Panc1 (cell line): ENCODE measurements at regions not wholly inside any gene's neighbourhood (a gene's known extent, or its start where the extent isn't known, plus 50 kb on each side); places are given as distances from the start of the nearest gene placed in this dataset.

Experiments used
- ATAC-seq: fragments of 200-7000 bp; cut with Tn5 transposase; 2 replicates; pipeline ENCODE4 v1.9.1; 2020; ENCODE audit warnings: mild to moderate bottlenecking, moderate library complexity
- BruUV-seq: library from RNA; stranded (reverse); fragments of 400-500 nt; replicated peaks from 2 replicates; lab custom pipeline; 2021; lab: Mats Ljungman, UMichigan
- CTCF ChIA-PET: fragments of 300-600 bp; sonication (Branson Sonifier 250); formaldehyde crosslinking; loops from one replicate; lab custom pipeline; 2022; ENCODE audit warnings: antibody characterized with exemption; lab: Charles Lee
- POLR2A ChIA-PET: fragments of 300-600 bp; sonication (Branson Sonifier 250); formaldehyde crosslinking; loops from one replicate; lab custom pipeline; 2022; ENCODE audit warnings: antibody characterized with exemption; lab: Charles Lee
- DNase-seq: peaks from one replicate; pipeline ENCODE4 v3.0.0-alpha.2; 2010; ENCODE audit warnings: low read depth, low spot score
- H3K27ac ChIP-seq: 2 replicates; pipeline ENCODE4 v1.5.1; 2011; ENCODE audit warnings: mild to moderate bottlenecking, low read length, inconsistent platforms
- H3K27me3 ChIP-seq: fragments of 200-500 bp; sonication (Bioruptor generic); 2 replicates; pipeline ENCODE4 v1.6.0; 2014; ENCODE audit warnings: low read length, inconsistent platforms; ENCODE audit not compliant: control insufficient read depth, insufficient read depth
- H3K36me3 ChIP-seq: fragments of 200-500 bp; sonication (Bioruptor generic); 2 replicates; pipeline ENCODE4 v1.5.1; 2014; ENCODE audit warnings: inconsistent platforms, mild to moderate bottlenecking, low read length, moderate library complexity; ENCODE audit not compliant: control insufficient read depth, insufficient read depth
- H3K4me1 ChIP-seq: 2 replicates; pipeline ENCODE4 v1.5.1; 2011; ENCODE audit warnings: inconsistent platforms, mild to moderate bottlenecking, low read length, moderate library complexity; ENCODE audit not compliant: control insufficient read depth, insufficient read depth
- H3K4me3 ChIP-seq, 2 experiments: 2 replicates each; pipeline ENCODE4 v1.5.1; 2011 to 2012; ENCODE audit warnings: low read depth in 2 of 2, low read length in 2 of 2, mild to moderate bottlenecking in 2 of 2, inconsistent platforms in 1 of 2, moderate library complexity in 1 of 2
- H3K9me3 ChIP-seq: fragments of 200-500 bp; sonication (Bioruptor generic); 2 replicates; pipeline ENCODE4 v1.5.1; 2014; ENCODE audit warnings: low read depth, mild to moderate bottlenecking, inconsistent platforms, low read length, moderate library complexity; ENCODE audit not compliant: control insufficient read depth, insufficient read depth
- CTCF ChIP-seq: fragments of 450-650 bp; IDR thresholded peaks from 2 replicates; pipeline ENCODE4 v1.5.1; 2017; ENCODE audit warnings: mild to moderate bottlenecking
- POLR2AphosphoS5 ChIP-seq: IDR thresholded peaks from 2 replicates; pipeline ENCODE4 v1.6.1; 2012; ENCODE audit warnings: mild to moderate bottlenecking, low read depth, low read length, moderate library complexity
- REST ChIP-seq, 2 experiments: IDR thresholded peaks; 2 replicates each; pipeline ENCODE4 v1.6.1; 2011 to 2012; ENCODE audit warnings: low read depth in 2 of 2, control low read depth in 1 of 2, low read length in 1 of 2, mild to moderate bottlenecking in 1 of 2, moderate library complexity in 1 of 2; ENCODE audit not compliant: insufficient read depth in 1 of 2
- SIN3A ChIP-seq: IDR thresholded peaks from 2 replicates; pipeline ENCODE4 v1.6.1; 2012; ENCODE audit warnings: low read depth, mild to moderate bottlenecking, low read length, moderate library complexity, borderline replicate concordance; ENCODE audit not compliant: insufficient read depth
- TCF7L2 ChIP-seq: IDR thresholded peaks from 2 replicates; pipeline ENCODE4 v1.6.1; 2011; ENCODE audit warnings: mild to moderate bottlenecking, low read depth, low read length, inconsistent platforms
- in situ Hi-C: cut with HindIII; loops from 2 replicates; pipeline ENCODE4 v1.10.0; 2016; ENCODE audit warnings: low sequenced_read_pairs, low pct_unique_long_range_greater_than_20kb
- intact Hi-C: fragments of 100-400 bp; cut with micrococcal nuclease; formaldehyde crosslinking; loops from one replicate; pipeline ENCODE4 v1.10.0; 2022; ENCODE audit not compliant: unreplicated experiment

GRCh38 chr1:69201716-69202115 lies 366.0 kb upstream of the LRRC7 start:
- TF ChIP-seq TCF7L2, result no peak
- no peak for TF ChIP-seq POLR2AphosphoS5
- TF ChIP-seq REST (IDR thresholded peaks at IDR 0.05; ENCODE audit: insufficient read depth in 1 of 2, low read depth in 2 of 2, low read length in 1 of 2), result no peak
- TF ChIP-seq SIN3A, result no peak
- no peak for TF ChIP-seq CTCF
- Histone ChIP-seq H3K4me1 (no peaks in the 10 kb centered on the region), H3K27ac (no peak overlapping the region), H3K9me3 (peaks cover 4% of the 10 kb centered on the region; the same call in 1 of the 2 replicates), H3K27me3 (no peaks in the 10 kb centered on the region), H3K36me3 (no peaks in the 10 kb centered on the region), H3K4me3 (no peak overlapping the region)
- intact Hi-C loops, result no loop called here
- POLR2A ChIA-PET, result no interaction called here
- no TSS peak for BruUV-seq
- DNase-seq (no peak), ATAC-seq (no peak)
- in situ Hi-C loops, result no loop called here
- CTCF ChIA-PET, result no interaction called here

GRCh38 chr1:69203166-69203565 lies 364.6 kb upstream of the LRRC7 start:
- ATAC-seq (no peak), DNase-seq (no peak)
- intact Hi-C loops, result no loop called here
- no peaks in the 10 kb centered on the region for H3K27me3 ChIP-seq
- no peak overlapping the region for H3K27ac ChIP-seq
- no peaks in the 10 kb centered on the region for H3K4me1 ChIP-seq
- ChIA-PET CTCF (no interaction called here), POLR2A (no interaction called here)
- TF ChIP-seq SIN3A (no peak), CTCF (no peak), REST (IDR thresholded peaks at IDR 0.05; ENCODE audit: insufficient read depth in 1 of 2, low read depth in 2 of 2, low read length in 1 of 2) (no peak)
- H3K36me3 ChIP-seq, result no peaks in the 10 kb centered on the region
- in situ Hi-C loops, result no loop called here
- no TSS peak for BruUV-seq
- peaks cover 4% of the 10 kb centered on the region; the same call in 1 of the 2 replicates for H3K9me3 ChIP-seq
- no peak overlapping the region for H3K4me3 ChIP-seq
